Suprapubic skin (tissue), 4 donors: ENCODE measurements at regions not wholly inside any gene's neighbourhood (a gene's known extent, or its start where the extent isn't known, plus 50 kb on each side); places are given as distances from the start of the nearest gene placed in this dataset.

ENCODE experiments used
- POLR2A ChIP-seq, 2 donors: fragments of 450-650 bp; IDR thresholded peaks; one replicate each; pipeline ENCODE4 v1.6.1; 2017; ENCODE audit warnings: antibody characterized with exemption in 2 of 2, mild to moderate bottlenecking in 2 of 2, moderate library complexity in 2 of 2
- POLR2AphosphoS5 ChIP-seq, 3 donors: sonication (generic); formaldehyde crosslinking; IDR thresholded peaks; one replicate each; pipeline ENCODE4 v1.6.1; 2017; ENCODE audit warnings: antibody characterized with exemption in 3 of 3
- TF ChIP-seq, protein P1 (sequence below), 2 donors: fragments of 200-600 bp in 1 of 2; fragments of 450-650 bp in 1 of 2; sonication (generic) in 1 of 2; IDR thresholded peaks; one replicate each; pipeline ENCODE4 v1.5.1; 2016 to 2019; ENCODE audit warnings: antibody characterized with exemption in 2 of 2, mild to moderate bottlenecking in 1 of 2, moderate library complexity in 1 of 2

DNA sequence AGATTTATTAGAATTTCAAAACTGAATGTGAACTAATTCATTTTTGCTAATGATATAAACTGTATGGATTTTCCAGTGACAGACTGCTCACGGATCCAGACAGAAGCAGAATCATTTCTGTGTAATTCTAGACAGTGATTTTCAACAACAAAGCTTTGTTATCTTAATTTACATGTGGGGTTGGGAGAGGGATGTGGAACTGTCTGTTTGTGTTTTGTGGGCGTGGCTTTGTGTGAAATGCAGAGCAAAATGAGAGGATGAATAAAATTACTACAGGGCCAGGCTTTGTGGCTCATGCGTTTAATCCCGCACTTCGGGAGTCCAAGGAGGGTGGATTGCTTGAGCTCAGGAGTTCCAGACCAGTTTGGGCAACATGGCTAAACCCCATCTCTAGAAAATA is 834.7 kb downstream of the GALC start:
- TF ChIP-seq, protein P1, sequence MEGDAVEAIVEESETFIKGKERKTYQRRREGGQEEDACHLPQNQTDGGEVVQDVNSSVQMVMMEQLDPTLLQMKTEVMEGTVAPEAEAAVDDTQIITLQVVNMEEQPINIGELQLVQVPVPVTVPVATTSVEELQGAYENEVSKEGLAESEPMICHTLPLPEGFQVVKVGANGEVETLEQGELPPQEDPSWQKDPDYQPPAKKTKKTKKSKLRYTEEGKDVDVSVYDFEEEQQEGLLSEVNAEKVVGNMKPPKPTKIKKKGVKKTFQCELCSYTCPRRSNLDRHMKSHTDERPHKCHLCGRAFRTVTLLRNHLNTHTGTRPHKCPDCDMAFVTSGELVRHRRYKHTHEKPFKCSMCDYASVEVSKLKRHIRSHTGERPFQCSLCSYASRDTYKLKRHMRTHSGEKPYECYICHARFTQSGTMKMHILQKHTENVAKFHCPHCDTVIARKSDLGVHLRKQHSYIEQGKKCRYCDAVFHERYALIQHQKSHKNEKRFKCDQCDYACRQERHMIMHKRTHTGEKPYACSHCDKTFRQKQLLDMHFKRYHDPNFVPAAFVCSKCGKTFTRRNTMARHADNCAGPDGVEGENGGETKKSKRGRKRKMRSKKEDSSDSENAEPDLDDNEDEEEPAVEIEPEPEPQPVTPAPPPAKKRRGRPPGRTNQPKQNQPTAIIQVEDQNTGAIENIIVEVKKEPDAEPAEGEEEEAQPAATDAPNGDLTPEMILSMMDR (IDR thresholded peaks at IDR 0.05), result no peak
- TF ChIP-seq POLR2A (IDR thresholded peaks at IDR 0.05) (no peak), POLR2AphosphoS5 (IDR thresholded peaks at IDR 0.05) (no peak)
